CD4-positive, alpha-beta T cell treated with Interleukin-15 for 1 hour (primary cell): ENCODE measurements at regions not wholly inside any gene's neighbourhood (a gene's known extent, or its start where the extent isn't known, plus 50 kb on each side); places are given as distances from the start of the nearest gene placed in this dataset.
"Not testable (repeated sequence)": the region's sequence is repeated elsewhere in the genome, so short reads cannot be mapped to it uniquely, and the experiment has no call there.

Experiments used
- DNase-seq: peaks from one replicate; pipeline ENCODE4 v3.0.0-alpha.2; 2020

DNA sequence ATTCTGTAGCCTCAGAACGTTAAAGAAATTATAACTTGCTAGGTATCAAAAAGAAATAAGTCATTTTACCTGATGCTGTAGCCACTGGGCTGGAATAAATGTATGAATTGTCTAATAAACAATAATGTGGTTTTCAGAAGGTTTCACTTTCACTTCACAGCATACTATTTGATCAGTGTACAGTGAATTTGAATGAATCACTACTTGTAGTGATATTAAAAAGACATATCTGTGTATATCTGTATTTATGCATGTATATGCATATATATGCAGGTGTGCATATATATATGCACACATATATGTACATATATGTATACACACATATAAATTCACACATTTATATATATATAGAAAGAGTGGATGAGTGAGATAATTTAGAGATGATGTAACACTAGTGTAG lies 440.0 kb upstream of the PCDH10 start:
- no peak for DNase-seq

DNA sequence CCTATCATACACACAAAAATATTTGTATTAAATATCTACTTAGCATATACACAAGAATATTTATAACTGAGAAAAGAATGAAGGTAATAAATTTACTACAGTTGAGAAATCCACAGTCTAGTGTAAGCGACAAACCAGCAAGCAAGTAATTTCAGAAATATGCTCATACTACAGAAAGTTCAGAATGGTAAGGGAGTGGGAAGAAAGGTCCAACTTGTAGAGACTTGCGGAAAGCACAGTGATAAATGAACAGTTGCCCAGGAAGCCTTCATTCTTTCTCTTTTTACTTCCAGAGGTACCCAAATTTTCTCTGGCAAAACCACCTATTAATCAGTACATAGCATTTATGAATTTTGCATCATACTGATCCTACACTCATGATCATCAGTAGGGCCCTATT lies 438.1 kb upstream of the PCDH10 start:
- no peak for DNase-seq

DNA sequence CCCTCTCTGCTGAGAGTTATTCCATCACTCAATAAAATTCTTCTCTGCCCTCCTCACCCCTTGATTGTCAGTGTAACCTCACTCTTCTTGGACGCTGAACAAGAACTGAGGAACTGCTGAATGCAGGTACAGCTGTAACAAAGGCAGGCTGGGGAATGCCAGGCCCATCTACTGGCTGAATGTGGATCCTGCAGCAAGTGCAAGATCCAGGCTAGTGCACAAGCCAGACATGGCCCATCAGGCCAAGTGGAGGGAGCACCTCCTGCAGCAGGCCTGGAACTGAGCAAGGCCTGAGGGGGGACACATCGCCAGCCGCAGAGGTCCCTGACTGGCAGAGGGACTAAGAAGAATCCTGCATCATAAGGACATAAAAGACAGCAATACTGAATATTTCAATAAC lies 411.8 kb upstream of the PCDH10 start:
- DNase-seq: no peak

DNA sequence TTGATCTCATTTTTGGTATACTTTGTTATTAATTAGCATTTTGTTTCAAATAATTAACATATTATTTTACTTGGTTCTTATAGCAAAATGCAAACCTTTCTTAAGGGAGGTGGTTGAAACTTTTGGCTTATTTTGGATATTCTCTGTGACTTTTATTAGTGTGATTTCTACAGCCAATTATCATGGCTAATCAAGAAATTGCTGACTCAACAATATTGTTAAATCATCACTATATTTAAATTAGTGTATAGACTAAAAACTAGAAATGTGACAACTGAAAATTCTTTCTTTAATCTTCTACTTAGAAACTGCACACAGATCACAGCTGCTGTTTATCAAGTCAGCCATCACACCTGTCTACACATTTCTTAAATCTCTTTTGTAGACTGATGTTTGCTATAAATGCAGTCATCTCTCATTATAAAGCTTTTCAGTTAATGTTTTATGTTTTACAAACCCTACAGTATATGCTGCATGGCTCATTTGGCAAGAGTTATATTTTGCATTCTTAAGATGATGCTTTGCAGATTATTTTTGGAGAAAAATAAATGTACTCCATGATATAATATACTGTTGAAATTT lies 389.8 kb upstream of the PCDH10 start:
- DNase-seq: no peak

DNA sequence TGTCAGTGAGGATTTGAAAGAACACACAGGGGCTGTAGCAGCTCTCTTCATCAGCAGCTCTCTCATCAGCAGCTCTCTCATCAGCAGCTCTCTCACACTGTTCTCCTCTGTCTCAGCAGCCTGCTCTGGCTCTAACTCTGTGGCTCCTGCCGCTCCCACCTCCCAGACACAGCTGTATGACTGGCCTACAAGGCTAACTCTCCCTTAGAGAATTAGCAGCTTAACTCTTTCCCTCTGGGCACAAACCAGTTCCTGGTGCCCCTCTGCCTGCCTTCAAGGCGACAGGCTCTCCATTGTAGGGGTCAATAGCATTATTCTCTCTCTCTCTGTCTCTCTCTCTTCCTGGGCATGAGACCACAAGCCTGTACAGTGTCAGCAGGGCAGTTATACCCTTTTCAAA lies 385.6 kb upstream of the PCDH10 start:
- DNase-seq: no peak

DNA sequence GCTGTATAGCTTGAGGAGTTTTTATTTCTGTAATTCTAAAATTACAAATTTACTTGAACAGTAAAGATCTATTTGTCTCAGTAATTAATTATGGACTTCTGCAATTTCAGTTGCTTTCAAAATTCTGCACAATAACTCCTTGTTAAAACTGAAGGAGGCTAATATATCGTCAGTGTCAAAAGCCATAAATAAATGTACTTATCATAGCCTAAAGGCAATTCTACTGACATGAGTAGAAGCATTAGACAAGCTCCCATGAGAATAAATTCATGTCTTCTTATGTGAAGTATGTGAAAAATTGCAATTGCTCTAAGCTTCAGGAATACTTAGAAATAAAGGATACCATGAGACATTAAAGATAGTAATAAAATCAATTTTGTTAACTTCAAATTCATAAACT lies 381.2 kb upstream of the PCDH10 start:
- DNase-seq: no peak

DNA sequence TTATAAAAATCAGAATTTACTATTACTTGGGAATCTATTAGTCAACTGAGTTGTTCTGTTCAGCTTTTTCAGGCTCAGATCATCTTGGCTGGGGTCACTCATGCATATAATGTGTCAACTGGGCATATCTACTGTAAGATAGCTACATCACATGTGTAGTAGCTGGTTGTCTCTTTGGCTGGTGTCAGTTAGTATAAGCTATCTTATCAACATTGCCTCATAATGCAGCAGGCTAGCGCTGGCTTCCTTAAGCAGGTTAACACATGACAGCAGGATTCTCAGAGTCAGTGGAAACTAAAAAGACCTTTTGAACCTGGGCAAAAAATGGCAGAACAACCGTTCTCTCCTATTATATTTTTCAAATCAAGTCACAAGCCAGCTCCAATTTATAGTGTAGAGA lies 378.3 kb upstream of the PCDH10 start:
- DNase-seq: no peak

DNA sequence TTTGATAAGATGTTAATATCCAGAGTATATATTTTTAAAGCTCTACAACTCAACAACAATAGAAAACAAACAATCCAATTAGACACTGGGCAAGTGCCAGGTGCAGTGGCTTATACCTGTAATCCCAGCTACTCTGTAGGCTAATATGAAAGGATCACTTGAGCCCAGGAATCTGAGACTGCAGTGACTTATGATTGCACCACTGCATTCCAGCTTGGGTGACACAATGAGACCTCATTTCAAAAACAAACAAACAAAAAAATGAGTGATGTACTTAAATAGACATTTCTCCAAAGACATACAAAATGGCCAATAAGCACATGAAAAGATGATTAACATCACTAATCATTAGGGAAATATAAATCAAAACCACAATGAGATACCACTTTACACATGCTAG lies 356.8 kb upstream of the PCDH10 start:
- DNase-seq: no peak

DNA sequence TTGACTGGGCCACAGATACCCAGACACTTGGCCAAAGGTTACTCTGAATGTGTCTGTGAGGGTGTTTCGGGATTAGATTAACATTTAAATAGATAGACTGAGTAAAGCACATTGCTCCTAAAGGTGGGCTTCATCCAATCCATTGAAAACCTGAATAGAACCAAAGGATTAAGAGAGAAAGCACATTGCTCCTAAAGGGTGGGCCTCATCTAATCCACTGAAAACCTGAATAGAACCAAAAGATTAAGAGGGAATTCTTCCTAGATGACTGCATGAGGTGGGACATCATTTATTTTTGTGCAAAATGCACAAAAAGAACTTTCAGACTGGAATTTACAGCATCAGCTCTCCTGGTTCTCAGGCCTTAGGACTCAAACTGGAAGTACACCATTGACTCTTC lies 351.2 kb upstream of the PCDH10 start:
- DNase-seq: no peak

DNA sequence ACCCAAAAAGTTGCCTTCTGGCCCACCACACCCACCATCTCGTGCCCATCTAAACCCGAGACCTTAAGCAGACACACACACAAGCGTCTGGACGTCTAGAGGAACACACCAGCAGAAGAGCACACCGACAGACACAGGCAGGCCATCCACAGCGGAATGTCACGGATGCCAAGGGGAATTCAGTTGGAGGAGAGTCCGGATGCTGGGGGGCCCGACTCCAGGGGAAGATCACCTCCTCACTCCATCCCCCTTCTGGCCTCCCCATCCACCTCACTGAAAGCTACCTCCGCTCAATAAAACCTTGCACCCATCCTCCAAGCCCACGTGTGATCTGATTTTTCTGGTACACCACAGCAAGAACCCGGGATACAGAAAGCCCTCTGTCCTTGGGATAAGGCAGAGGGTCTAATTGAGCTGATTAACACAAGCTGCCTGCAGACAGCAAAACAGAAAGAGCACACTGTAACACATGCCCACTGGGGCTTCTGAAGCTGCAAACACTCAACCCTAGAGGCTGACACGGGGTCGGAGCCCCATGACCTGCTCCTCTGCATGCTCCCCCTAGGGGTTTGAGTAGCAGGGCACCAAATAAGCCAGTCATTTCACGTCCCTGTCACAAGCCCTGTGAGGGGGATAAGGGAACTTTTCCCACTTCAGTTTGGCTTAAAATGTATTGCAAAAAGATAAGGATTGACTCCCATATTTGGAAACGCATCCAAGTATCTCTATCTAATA lies 339.6 kb upstream of the PCDH10 start:
- DNase-seq: no peak

DNA sequence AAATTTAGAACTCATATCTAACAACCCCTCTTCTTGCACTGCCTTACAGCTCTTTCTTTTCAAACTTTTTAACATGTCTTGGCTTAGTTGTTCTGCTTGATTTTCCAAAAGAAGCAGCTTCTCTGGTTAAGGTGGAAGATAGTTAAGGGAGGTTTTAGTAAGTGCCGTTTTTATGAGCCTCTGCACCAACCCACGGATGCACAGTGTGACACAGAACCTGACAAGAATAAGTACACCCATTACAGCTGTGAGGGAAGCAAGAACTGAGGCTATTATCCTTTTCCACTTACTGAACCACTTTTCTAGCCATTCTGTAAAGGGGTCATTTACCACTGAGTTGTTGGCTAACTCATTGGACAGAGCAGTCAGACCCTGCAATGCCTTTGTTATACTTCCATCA lies 336.0 kb upstream of the PCDH10 start:
- DNase-seq: not testable (repeated sequence)

DNA sequence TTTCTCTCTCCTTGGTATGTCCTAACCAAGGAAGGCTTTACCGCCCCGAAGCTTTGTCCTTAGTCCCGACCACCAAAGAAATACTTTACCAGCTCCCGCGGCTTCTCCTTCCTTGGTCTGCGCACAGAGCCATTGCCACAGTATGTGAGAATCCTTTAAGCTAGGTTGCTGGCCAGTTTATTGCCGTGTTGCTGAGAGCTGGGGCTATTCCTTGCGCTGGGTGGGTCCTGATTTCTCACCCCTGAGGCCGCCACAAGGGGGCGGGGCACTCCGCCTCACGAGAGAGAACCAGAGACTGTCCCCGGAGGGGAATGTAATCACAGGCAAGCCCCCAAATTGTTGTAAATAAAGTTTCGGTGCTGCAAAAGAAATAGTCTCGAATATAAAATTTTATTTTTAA lies 331.0 kb upstream of the PCDH10 start:
- DNase-seq: no peak

DNA sequence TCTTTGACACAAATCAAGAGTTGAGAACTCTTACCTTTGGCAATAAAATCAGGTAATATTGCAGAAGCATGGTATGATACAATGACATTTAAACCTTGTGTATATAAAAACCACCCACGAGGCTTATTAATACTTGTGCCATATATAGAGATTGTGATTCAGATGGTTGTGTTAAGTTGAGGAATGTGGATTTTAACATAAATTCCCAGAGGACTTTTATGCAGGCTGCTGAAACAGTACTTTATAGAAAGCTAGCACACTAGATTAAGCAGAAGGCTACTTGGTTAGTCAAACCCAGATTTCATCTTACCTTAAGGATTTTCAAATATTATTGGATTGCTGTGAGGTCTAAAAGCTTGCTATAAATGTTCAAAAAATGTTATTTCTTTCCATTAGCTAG lies 325.7 kb upstream of the PCDH10 start:
- no peak for DNase-seq

DNA sequence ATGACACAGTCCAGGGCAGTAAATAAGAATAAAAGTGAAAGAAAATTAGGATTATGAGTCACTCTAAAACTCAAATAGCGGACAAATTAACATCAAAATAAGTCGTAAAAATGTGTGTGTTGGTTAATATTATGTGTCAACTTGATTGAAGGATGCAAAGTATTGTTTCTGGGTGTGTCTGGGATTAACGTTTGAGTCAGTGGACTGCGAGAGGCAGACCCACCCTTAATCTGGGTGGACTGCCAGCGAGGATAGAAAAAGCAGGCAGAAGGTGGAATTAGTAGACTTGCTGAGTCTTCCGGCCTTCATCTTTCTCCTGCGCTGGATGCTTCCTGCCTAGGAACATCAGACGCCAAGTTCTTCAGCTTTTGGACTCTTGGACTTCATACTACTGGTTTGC lies 324.3 kb upstream of the PCDH10 start:
- DNase-seq: no peak

DNA sequence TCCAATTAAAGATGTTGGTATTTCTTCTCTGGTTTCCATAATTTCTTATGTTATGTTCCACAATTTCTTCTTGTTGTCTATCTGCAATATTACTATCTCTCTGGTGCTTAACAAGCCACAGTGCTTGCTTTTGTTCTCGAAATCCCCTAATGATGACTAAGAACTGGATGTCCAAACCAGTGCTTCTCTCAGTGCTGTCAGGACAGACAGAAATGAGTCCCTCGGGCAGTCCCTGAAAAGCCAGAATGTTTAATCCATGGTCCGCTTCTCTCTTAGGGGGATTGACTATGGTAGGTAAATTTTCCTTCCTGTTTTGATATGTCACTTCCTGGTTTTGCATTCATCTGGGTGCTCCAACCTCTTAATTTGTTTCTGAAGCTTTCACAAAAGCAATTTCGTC lies 321.6 kb upstream of the PCDH10 start:
- DNase-seq: no peak

DNA sequence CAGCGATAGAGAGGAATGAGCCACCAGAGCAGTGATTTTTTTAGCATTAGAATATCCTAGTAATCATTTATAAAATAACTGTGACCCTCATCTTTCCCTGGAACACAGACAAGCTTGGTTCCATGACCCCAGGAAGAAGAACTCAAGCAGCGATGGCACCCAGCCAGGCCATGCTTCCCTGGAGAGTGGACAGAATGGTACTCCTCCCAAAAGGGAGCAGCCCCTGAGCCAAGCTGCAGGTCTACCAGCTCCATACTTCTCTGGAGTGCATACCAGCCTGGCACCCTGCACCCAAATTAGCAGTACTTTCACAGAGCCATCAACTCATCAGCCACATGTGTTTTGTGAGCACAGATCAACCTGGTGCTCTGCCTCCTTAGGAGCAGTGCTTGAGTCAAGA lies 310.9 kb upstream of the PCDH10 start:
- DNase-seq: no peak

DNA sequence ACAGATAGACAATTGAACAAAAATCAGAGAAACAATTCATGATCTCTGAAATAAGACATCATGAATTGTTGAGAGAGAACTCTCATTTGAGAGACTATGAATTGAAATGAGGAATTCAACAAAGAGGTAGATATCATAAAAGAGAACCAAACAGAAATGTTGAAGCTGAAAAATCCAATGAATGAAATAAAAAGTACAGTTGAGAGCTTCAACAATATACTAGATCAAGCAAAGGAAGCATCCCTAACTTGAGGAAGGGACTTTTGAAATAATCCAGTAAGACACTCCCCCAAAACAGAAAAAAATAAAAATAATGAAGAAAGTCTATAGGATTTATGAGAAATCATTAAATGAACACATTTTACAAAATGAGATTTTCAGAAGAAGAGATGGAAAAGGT lies 310.0 kb upstream of the PCDH10 start:
- DNase-seq: no peak

DNA sequence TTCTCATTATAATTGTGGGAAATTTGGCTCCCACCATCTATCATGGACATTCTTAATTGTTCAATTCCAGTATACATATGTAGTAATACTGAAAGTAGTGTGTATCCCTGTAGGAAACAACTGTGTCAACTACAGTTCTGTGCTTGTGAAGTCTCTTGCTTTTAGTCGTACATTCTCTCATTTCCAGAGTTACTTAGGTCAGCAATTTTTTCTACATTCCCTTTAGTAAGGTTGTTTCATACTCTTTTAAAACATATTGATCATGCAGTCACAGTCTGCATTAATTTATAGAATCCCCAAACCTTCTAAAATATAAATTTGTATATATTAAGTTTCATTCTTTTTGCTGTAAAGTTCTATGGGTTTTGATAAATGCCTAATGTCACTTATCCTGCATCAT lies 289.2 kb upstream of the PCDH10 start:
- DNase-seq: no peak

DNA sequence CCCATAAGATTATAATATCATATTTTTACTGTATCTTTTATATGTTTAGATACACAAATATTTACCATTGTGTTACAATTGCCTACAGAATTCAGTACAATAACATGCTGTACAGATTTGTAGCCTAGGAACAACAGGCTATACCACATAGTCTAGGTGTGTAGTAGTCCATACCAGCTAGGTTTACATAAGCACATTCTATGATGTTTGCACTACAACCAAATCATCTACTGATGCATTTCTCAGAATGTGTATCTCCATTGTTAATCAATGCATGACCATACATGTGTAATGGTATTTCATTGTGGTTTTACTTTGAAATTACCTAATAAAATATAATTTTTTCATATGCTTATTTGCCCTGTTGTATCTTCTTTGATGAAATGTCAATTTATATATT lies 288.1 kb upstream of the PCDH10 start:
- no peak for DNase-seq

DNA sequence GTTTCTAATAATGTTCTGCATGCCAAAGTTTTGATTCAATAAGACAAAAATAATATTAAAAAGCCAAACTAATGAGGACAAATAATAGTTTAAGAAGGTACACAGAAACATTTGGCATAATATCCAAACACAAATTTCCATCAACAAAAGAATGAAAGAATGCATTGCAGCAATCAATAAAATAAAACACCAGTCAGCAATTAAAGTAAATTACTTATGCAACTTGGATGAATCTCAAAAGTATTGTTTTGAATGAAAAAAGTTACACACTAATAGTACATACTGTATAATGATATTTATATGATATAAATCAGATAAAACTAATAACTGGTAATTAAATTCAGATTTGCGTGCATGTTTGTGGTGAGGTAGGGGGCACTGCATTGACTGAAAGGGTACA lies 285.5 kb upstream of the PCDH10 start:
- DNase-seq: no peak

DNA sequence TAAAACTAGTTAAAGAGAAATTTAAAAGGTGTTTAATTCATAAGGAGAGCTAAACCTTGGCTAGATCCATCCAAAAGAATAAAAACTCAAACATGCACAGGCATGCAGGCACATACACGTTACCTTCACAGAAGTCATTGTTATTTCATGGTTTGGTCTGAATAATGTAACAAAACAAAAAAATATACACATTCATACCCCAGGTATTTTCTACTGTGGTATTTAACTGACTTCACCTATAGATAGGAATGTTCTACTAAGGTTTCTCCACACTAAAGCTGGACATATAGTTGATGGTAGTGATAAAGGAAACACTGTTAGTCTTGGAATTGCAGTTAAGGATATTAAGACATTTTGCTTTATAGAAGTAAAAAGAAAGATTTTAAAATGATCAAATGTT lies 283.6 kb upstream of the PCDH10 start:
- DNase-seq: no peak

DNA sequence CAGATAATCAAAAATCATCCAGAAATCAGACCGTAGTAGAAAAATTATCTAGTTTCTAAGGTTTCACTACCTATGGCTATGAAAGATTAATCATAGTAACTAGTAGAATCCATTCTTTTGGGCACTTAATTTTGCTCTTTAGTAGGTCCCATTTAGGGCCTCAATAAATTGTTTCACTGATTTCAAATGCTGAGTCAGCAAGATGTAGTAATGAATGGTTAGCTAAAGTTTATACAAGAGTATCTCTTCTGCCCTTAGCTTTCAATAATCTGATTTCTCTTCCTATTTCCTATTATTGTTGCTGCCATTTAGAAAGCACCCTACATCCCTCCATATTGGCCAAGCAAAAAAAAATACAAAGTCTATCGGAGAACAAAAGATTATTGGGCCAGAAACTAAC lies 283.2 kb upstream of the PCDH10 start:
- DNase-seq: no peak

DNA sequence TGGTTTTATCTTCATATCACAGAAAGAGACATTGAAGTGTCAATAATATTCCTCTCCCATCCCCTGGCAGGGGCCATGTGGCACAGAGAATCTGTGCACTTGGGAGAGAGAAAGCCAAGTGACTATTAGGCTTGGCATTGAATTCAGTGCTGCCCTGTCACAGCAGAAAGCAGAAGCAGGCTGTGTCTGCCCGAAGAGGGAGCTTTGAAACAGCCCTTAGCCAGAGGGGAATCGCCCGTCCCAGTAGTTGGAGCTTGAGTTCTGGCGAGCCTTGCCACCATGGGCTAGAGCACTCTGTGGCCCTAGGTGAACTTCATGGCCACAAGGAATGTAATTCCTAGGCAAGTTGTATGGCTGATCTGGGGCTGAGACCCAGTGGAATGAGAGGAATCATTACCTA lies 282.5 kb upstream of the PCDH10 start:
- no peak for DNase-seq

DNA sequence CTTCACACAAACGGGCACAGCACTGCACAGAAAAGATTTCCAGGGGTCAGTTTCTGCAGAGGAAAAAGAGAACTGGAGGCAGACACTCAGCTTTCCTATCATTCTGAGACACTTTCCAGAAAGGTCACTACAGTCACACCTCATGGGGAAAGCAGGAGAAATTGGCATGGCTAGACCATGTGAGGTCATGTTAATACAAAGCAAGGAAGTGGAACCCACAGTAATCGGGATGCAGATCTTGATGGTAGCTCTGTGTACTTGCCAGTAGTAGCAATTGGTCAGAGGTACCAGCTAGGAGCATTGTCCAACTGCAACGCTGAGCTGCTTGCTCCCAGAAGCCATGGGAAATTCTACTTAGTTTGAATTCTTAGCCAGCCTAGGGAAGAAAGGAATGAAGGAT lies 255.3 kb upstream of the PCDH10 start:
- DNase-seq: no peak

DNA sequence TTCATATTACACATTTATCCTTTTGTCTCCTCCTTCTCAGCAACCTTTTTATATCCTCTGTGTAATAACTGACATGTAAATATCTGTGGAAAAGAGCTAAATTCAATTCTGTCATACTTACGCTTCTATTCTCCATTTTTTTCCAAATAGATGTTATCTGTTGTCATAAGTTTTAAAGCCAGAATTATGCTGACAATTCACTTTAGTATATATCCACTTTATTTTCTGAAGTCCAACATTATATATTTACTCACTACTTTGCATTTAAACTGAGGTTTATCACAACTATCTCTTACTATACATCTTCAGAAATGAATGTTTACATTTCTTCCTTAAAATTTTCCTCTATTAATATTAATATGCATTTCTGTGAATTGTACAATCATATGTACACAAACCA lies 247.9 kb upstream of the PCDH10 start:
- no peak for DNase-seq
